ENCODE measurements at regions not wholly inside any gene's neighbourhood (a gene's known extent, or its start where the extent isn't known, plus 50 kb on each side); places are given as distances from the start of the nearest gene placed in this dataset.

DNA sequence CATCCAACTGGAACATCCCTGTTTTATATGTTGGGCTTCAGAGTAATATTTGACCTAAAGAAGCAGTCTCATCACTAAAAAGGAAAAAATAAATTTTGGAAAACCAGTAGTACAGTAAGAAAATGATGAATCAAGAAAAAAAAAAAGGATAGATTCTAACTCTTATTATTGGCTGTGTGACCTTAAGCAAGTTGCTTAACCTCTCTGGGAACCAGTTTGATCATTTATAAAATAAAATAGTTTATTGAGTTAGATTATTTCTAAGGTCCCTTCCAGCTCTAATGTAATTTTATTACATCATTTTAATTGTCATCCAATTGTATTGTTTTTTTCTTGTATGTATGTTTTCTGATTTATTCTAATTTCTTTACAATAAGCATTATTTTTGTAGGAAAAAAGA is 127.0 kb downstream of the PRELID2 start:
- TF ChIP-seq, protein P1, sequence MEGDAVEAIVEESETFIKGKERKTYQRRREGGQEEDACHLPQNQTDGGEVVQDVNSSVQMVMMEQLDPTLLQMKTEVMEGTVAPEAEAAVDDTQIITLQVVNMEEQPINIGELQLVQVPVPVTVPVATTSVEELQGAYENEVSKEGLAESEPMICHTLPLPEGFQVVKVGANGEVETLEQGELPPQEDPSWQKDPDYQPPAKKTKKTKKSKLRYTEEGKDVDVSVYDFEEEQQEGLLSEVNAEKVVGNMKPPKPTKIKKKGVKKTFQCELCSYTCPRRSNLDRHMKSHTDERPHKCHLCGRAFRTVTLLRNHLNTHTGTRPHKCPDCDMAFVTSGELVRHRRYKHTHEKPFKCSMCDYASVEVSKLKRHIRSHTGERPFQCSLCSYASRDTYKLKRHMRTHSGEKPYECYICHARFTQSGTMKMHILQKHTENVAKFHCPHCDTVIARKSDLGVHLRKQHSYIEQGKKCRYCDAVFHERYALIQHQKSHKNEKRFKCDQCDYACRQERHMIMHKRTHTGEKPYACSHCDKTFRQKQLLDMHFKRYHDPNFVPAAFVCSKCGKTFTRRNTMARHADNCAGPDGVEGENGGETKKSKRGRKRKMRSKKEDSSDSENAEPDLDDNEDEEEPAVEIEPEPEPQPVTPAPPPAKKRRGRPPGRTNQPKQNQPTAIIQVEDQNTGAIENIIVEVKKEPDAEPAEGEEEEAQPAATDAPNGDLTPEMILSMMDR (IDR thresholded peaks at IDR 0.05; ENCODE audit: unreplicated experiment): no peak
- no peak overlapping the region for H3K4me3 Mint-ChIP-seq (ENCODE audit: unreplicated experiment)
- no peaks in the 10 kb centered on the region for H3K27me3 Mint-ChIP-seq (ENCODE audit: unreplicated experiment)
- no peaks in the 10 kb centered on the region for H3K4me1 Mint-ChIP-seq (ENCODE audit: unreplicated experiment)
- H3K9me3 Mint-ChIP-seq (ENCODE audit: unreplicated experiment): no peaks in the 10 kb centered on the region
- no peak for DNase-seq (ENCODE audit: low spot score)
- no peak overlapping the region for H3K27ac Mint-ChIP-seq (ENCODE audit: unreplicated experiment)
- H3K36me3 Mint-ChIP-seq (ENCODE audit: low read depth, unreplicated experiment): no peaks in the 10 kb centered on the region

DNA sequence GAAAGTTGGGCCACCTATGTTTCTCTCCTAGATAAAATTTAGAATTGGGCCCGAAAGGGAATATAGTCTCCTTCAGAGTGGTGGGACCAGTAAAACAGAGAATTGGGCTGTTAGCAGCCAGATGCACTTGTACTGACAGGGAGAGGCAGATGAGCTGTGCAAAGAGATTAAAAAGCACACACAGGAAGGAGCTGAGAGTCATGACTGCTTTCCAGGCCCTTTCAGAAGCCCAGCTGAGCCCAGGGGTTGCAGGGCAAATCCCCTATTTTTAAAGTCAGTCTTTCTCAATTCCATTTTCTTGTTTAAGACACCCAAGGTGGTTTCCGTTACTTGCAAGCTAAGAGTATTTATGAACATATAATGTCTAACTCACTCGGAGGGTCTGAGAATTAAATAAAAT is 130.4 kb downstream of the PRELID2 start:
- TF ChIP-seq, protein P1 (IDR thresholded peaks at IDR 0.05; ENCODE audit: unreplicated experiment): no peak
- Mint-ChIP-seq H3K4me3 (ENCODE audit: unreplicated experiment) (no peak overlapping the region), H3K27me3 (ENCODE audit: unreplicated experiment) (no peaks in the 10 kb centered on the region), H3K36me3 (ENCODE audit: low read depth, unreplicated experiment) (no peaks in the 10 kb centered on the region), H3K27ac (ENCODE audit: unreplicated experiment) (no peak overlapping the region), H3K4me1 (ENCODE audit: unreplicated experiment) (peaks cover 4% of the 10 kb centered on the region), H3K9me3 (ENCODE audit: unreplicated experiment) (no peaks in the 10 kb centered on the region)
- DNase-seq (ENCODE audit: low spot score): no peak

DNA sequence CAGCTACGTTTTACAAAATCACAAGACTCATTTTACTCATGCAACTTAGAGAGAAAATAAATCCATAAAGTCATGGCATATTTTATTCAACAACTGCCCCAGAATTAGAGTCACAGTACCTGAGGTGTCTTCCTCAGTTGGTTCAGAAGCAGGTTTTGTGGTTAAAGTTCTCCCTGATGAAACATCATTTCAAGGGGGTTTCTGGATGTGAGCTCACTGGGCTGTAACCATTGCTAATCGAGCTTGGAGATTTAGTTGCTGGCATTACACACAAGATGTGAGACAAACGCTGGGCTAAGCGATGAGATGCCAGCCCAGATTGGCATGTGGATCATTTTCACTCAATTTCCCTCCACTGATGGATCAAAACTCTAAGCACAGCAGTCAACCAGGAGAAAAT is 131.3 kb downstream of the PRELID2 start:
- TF ChIP-seq, protein P1 (IDR thresholded peaks at IDR 0.05; ENCODE audit: unreplicated experiment): no peak
- Mint-ChIP-seq H3K9me3 (ENCODE audit: unreplicated experiment) (no peaks in the 10 kb centered on the region), H3K4me3 (ENCODE audit: unreplicated experiment) (no peak overlapping the region), H3K27ac (ENCODE audit: unreplicated experiment) (no peak overlapping the region), H3K4me1 (ENCODE audit: unreplicated experiment) (peaks cover 12% of the 10 kb centered on the region), H3K36me3 (ENCODE audit: low read depth, unreplicated experiment) (no peaks in the 10 kb centered on the region), H3K27me3 (ENCODE audit: unreplicated experiment) (no peaks in the 10 kb centered on the region)
- no peak for DNase-seq (ENCODE audit: low spot score)

DNA sequence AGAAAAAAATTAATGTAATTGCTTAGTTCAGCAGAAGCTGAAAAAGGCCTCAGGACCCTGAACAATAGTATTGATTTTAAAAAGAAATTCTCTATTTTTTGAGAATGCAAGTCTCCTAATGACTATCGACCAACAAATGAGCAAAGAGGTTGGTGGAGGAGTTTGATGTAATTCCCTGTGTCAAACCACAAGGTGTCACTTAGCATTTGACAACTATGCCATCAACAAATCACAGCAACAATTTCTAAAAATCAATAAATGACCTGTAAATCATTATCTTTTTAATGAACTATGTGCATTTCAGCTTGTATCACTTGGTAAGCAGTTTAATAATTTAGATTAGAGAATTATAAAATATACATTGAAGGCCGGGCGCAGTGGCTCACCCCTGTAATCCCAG is 133.7 kb downstream of the PRELID2 start:
- Mint-ChIP-seq H3K27ac (ENCODE audit: unreplicated experiment) (no peak overlapping the region), H3K36me3 (ENCODE audit: low read depth, unreplicated experiment) (no peaks in the 10 kb centered on the region), H3K4me3 (ENCODE audit: unreplicated experiment) (no peak overlapping the region), H3K27me3 (ENCODE audit: unreplicated experiment) (no peaks in the 10 kb centered on the region), H3K4me1 (ENCODE audit: unreplicated experiment) (peaks cover 12% of the 10 kb centered on the region), H3K9me3 (ENCODE audit: unreplicated experiment) (no peaks in the 10 kb centered on the region)
- no peak for DNase-seq (ENCODE audit: low spot score)
- TF ChIP-seq, protein P1 (IDR thresholded peaks at IDR 0.05; ENCODE audit: unreplicated experiment): no peak

DNA sequence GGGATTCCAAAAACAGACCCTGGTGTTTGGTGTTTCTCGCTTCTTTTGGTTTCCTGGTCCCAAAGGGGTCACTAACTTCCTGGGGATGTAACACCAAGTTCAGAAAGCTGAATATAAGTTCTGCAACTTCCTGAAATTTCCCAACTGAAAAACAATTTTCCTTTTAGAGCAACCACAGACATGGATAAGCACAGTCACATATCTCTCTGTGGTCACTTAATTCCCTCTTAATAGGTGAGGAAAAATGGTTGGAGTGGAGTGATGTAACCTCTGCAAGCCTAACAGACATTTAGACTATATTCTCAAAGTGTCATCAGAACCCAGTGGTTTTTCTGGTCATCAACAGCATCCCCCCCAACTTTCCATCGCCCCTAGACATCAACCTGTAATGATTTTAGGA is 135.3 kb downstream of the PRELID2 start:
- H3K4me3 Mint-ChIP-seq (ENCODE audit: unreplicated experiment): no peak overlapping the region
- no peak overlapping the region for H3K27ac Mint-ChIP-seq (ENCODE audit: unreplicated experiment)
- no peaks in the 10 kb centered on the region for H3K9me3 Mint-ChIP-seq (ENCODE audit: unreplicated experiment)
- TF ChIP-seq, protein P1 (IDR thresholded peaks at IDR 0.05; ENCODE audit: unreplicated experiment): no peak
- H3K36me3 Mint-ChIP-seq (ENCODE audit: low read depth, unreplicated experiment): no peaks in the 10 kb centered on the region
- DNase-seq (ENCODE audit: low spot score): no peak
- no peaks in the 10 kb centered on the region for H3K27me3 Mint-ChIP-seq (ENCODE audit: unreplicated experiment)
- peaks cover 12% of the 10 kb centered on the region for H3K4me1 Mint-ChIP-seq (ENCODE audit: unreplicated experiment)
